GM21447 (cell line): ENCODE measurements at regions not wholly inside any gene's neighbourhood (a gene's known extent, or its start where the extent isn't known, plus 50 kb on each side); places are given as distances from the start of the nearest gene placed in this dataset.
A peak's percentile ranks its signal among the peaks of the same experiment; 100 is the strongest.
"Not testable (repeated sequence)": the region's sequence is repeated elsewhere in the genome, so short reads cannot be mapped to it uniquely, and the experiment has no call there.

Experiments
- ATAC-seq: cut with Tn5 transposase; IDR thresholded peaks from one replicate; pipeline ENCODE4 v1.9.1; 2021; ENCODE audit not compliant: unreplicated experiment

DNA sequence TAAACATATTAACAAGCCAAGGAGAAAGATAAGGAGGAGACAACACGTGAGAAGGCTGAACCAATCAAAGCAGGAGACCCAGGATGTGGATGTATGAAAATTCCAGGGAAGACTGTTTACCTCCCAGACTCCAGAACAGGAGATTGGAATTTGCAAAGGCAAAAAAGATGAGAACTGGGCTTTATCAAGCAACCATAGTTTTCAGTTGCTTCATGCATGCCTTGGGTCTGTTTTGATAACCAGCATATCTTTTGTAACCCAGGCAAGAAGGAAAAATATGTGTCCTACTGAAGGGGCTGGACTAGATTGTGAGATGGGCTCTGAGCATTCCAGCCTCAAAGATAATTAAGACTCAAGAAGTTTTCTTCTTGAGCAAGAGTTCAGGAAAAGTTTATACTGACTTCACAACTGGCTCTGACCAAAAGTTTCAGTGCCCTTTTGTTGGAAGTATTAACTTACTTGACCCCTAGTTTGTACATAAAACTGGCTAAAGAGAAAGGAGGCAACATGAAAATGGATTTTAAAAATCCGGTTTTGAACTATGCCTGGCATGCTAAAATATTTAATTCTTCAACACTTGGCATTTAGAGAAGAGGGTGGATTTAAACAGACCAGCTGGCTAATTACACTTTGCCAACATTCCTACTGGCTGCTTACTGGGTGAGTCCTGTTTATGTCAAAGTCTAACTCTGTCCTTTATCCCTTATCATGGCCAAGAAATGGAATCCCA lies 79.3 kb upstream of the CD28 start:
- no peak for ATAC-seq

DNA sequence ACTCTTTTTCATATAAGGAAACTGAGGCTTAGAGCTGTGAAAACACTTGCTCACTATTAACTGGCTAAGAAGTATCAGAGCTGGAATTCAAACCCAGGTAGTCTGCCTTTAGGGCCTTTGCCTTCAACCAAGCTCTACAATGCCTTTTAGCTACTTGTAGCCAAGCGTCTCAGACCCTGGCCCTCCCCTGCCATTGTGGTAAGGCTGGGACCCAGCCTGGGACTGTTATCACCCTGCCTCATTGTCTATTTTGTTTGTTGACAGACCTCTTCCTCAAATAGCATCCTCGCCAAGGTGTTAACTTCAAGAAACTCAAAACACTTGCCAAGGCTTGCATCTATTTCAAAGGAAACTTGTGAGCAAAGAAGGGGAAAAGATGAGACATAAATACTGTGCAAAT lies 76.7 kb upstream of the CD28 start:
- ATAC-seq: no peak

DNA sequence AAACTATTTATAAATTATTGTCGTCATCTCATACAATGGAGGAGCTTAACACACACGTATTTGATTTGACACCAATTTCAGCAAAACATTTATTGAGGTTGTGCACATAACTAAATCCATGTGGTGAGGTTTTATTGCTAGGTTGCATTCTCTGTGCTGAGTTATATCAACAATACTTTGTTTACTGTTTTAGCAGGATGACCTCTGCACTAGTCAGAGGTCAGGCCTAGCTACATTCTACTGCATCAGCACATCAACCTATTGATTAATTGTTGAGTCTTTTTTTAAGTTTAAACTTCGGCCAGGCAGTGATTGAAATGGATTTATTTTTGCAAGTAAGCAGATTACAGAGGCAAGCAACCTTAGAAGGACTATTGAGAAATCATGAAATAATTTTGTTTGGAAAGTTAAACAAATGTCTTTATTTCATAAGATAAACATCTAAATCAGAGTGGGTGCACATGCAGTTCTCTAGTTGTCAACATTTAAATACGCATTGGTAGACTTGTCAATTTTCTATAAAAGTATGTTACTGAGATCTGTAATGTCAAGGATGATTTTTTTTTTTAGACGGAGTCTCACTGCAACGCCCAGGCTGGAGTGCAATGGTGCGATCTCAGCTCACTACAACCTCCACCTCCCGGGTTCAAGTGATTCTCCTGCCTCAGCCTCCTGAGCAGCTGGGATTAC lies 75.2 kb upstream of the CD28 start:
- ATAC-seq: no peak

DNA sequence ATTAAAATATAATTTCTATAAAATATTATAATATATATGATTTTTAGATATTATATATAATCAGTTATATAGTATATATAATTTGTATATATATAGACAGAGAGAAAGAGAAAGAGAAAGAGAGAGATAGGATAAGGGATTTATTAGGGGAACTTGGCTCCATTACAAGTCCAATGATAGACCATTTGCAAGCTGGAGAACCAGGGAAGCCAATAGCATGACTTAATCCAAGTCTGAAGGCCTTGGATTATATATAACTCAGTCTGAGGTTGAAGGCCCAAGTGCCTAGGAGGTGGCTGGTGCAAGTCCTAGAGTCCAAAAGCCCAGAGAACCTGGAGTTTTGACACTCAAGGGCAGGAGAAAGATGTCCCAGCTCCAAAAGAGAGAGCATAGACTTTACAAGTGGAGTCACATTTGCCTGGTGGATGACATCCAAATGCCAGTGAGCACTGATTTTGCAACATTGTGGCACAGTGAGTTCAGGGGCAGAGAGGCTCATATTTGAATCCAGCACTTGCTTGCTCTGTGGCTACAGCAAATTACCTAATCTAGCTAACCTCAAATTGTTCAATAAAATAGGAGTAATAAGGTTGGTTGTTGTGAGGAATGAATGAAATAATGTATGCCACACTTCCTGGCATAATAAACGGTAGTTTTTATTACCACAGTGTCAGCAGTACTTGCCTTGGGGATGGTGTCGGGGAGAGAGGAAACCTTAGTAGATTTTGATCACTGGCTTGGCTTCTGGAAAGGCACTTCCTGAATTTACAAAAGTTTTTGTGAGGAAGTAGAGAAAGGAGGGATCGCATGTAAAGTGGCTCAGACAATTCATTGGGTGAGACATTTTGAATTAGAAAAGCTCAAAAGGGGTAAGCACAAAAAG lies 69.6 kb upstream of the CD28 start:
- no peak for ATAC-seq

DNA sequence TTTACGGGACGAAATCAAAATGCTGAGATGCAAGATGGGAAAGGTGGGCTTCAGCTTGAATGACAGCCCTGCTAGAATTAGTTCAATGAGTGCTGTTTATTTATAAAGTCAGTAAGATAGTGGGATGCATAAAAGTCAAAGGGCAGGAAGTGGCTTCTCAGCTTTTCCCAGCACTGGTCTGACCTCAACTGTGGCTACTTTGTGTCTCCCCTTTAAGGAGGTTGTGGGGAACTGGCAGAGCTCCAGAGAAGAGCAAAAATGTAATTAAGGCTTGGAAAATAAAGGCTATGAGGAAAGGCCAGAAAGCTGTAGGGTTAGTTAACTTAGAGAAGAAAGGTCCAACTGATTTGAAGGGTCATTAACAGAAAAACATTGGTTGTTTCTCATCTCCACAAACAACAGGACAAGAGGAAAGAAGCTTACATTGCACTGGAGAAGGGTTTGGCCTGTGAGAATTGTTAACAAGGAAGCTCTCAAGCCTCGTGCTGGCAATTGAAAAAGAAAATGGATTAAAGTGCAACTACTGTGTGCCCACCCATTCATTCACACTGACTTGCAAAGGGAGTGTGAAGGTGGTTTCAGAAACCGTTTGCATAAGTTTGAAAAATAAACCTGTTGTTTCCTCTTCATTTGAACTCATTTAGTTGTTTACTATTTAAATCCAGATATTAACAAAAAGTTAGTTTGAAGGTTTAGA lies 68.8 kb upstream of the CD28 start:
- ATAC-seq: no peak

DNA sequence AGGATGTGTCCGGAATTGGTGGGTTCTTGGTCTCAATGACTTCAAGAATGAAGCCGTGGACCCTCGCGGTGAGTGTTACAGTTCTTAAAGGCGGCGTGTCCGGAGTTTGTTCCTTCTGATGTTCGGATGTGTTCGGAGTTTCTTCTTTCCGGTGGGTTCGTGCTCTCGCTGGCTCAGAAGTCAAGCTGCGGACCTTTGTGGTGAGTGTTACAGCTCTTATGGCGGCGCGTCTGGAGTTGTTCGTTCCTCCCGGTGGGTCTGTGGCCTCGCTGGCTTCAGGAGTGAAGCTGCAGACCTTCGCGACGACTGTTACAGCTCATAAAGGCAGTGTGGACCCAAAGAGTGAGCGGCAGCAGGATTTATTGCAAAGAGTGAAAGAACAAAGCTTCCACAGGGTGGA lies 64.6 kb upstream of the CD28 start:
- ATAC-seq: not testable (repeated sequence)

DNA sequence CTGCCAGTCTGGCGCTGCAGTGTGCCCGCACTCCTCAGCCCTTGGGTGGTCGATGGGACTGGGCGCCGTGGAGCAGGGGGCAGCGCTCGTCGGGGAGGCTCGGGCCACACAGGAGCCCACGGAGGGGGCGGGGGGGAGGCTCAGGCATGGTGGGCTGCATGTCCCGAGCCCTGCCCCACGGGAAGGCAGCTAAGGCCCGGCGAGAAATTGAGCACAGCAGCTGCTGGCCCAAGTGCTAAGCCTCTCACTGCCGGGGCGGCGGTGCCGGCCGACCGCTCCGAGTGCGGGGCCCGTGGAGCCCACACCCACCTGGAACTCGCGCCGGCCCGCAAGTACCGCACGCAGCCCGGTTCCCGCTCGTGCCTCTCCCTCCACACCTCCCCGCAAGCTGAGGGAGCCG lies 63.6 kb upstream of the CD28 start:
- ATAC-seq: not testable (repeated sequence)

DNA sequence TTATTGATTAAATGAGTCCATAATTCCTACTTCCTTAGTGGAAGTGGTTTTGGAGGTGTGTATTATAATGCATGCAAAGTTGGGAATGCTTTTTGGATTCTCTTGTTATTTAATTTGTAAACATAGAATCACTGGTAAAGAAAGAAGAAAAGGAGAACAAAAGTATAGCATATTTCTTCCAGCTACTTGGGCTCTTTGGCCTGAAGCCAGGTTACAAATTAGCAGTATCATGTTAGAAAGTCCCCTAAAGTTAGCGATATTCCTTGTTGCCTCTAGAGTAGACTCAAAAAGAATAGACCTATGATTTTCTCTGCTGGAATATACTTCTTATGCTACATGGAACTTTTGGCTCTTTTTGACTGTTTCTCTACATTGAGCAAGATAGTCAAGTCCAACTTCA lies 60.6 kb upstream of the CD28 start:
- ATAC-seq: no peak

DNA sequence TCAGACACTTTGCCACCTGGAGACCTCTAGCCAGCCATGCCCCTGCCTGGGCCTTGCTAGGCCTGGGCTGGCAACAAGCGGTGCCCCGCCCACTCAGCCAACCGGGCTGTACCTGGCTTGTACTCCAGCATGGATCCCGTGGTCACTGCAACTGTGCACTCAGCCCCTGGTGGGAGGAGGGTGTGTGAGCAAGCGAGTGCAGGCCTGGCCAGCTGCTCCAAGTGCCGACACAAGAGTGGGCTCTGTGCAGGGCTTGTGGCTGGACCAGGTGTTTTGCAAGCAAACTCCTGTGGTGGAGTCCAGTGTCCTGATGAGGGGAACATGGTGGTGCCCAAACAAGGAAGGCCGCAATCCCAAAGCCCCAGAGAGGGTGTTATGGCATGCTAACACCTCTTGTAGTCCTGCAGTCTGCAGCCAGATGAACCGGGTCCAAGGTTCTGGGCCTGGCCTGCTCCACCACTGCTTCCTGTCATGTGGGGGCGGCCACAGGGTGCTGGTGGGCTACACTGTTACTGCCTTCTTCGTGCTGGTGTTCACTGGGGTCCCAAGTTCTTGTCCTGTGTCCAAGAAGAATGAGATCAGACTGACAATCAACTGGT lies 60.1 kb upstream of the CD28 start:
- ATAC-seq: no peak

DNA sequence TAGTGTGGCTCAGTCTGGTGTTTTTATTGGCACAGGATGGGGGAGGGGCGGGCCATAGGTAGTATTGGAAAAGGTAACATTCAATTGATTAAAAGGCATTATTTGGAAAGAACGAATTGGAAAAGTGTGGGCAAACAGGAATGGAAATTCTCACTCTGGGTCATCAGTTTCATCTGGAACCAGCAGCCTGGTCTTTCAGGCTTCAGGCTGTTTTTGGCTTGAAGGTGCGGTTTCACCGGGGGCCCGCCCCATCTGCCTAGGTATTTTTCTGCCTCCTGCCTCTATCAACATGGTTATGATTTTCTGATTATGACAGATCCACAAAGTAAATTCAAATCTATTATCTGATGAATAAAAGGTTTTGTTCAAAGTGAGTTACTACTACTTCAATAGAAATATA lies 59.5 kb upstream of the CD28 start:
- ATAC-seq: no peak

DNA sequence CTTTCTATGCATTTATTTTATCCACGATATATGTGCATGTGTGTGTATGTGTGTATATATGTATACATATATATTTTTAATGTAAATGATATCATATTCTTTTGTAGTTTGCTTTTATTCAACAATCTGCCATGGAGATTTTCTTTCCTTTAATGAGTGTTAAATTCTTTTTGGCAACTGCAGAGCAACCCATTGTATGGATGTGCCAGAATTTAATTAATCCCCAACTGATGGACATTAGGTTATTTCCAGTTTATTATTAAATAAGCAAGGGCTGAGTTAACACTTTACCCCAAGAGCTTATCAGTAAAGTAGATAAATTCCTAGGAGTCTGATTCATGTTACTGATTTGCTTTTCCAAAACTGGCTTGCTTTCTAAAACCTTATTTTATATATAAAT lies 58.9 kb upstream of the CD28 start:
- no peak for ATAC-seq

DNA sequence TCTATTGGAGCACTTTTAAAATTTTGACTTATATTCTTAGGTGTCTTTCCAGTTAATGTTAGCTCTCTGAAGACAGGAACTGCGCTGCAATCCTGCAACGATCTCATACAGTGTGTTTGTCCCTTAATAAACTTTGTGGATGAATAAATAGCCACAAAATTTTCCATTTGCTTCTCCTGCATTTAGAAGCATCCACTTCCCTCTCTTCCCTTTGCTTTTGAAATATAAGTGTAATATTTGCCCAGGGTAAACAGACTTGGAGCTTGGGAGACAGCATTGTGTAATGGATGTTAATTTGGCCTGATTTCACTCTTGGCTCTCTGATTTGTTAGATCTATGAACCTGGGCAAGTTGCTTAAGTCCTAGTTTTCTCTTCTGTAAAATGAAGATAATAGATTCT lies 58.2 kb upstream of the CD28 start:
- no peak for ATAC-seq

DNA sequence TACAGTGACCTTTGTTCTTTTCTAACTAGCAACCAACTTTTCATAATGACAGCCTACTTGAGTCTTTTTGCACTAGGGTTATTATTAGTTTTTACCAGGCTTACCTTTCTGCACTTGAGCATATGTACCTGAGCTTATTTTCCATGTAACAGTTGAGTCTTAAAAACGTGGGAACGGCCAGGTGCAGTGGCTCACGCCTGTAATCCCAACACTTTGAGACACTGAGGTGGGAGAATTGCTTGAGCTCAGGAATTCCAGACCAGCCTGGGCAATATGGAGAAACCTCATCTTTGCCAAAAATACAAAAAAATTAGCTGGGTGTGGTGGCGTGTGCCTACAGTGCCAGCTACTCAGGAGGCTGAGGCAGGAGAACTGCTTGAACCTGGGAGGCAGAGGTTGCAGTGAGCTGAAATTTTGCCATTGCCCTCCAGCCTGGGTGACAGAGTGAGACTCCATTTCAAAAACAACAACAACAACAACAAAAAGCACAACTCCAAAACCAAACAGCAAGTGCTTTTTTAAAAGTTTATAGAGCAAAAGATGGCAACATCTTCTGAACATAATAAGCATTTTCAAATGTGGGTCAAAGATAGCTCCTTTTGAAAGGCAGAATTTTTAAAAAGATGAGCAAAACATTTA lies 57.1 kb upstream of the CD28 start:
- ATAC-seq: no peak

DNA sequence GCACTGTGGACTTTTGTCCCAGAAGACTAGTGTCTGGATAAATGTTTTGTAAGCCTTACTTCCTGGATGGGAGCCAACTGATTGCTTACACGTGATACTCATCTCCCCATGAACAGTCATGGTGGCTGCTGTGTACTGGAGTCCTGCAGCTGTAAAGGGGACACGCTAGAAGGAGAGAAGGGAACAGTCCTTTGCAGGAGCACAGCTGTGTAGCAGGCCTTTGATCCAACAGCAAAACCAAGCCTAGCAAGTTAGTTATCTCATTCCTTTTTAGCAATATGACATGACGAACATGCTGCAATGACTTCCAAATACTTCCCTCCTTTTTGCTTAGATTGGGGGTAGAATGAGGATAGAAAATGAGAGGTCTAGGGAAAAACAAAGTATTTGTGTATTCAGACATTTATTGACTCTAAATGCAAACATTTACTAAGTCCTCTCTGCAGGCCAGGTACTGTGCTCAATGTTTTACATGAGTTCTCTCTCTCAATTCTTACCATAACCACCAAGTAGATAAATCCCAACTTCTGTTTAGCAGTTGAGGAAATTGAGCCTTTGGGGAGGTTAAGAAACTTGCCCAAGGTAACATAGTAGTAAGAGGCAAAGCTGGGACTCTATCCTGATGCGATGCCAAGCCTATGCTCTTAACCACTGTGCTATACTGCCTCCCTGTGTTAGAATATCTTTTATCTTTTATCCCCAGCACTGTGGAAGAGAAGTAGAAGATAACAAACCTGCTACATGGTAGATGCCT lies 55.4 kb upstream of the CD28 start:
- ATAC-seq: peak; percentile 61

DNA sequence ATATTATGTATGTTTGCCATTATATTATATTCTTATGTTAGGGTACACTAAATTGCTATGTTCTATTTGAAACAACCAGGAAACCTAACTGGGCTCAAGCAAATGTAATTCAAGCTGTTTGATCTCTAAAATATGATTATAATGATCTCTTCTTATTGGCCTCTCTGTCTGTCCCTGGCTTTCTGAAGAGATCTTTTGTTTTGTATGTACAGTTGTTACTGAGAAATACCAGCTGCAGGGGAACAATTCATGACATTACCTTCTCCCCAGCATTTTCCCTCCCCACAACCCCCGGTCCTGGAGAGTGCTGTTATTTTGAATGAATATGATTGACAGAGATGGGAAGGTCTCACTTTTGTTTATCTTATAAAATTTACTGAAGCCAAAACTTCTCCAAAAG lies 54.8 kb upstream of the CD28 start:
- ATAC-seq: no peak

DNA sequence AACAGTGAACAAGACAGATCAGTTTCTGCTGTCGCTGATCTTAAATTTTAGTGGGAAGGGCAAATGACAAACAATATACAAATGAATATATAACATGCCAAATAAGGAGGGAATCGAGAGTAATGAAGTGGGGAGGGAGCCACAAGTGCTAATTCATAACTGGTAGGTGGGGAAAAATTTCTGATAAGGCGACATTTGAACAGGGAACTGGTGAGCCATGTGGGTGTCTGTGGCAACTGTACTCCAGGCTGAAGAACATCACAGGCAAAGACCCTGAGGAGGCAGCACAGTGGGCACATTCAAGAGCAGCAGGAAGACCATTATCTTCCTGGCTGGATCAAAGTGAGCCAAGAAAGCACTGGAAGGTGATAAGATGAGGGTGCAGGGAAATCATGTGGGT lies 51.6 kb upstream of the CD28 start:
- ATAC-seq: no peak

DNA sequence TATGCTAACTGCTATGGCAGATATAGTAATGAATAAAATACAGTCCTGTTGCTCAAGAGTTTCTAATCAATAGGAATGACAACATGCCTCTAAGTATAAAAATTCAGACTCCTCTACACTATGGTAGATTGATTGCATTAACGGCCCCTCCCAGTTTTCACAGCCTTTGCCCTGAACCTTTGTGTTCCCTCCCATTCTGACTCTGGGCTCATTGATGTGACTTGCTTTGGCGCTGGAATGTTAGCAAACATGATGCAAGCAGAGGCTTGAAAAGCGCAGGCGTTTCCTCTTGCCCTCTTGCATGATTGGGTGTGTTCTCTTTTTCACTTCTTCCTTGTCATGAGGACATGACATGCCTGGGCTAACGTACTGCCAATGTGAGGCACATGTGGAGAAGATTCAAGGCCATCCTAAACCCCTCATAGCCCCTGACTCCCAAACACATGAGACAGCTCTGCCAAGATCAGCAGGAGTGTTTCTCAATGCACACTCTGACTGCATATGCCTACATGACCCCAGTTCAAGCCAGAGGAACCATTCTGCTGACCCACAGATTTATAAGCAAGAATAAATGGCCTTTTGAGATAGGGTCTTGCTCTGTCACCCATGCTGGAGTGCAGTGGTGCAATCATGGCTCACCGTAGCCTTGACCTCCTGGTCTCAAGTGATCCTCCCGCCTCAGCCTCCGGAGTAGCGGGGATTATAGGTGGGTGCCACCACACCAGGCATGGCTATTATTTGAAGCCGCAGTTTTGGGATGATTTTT lies 49.7 kb upstream of the CD28 start:
- no peak for ATAC-seq
